ENCODE measurements at regions not wholly inside any gene's neighbourhood (a gene's known extent, or its start where the extent isn't known, plus 50 kb on each side); places are given as distances from the start of the nearest gene placed in this dataset.

- TF ChIP-seq CTCF (IDR thresholded peaks at IDR 0.05) (no peak), POLR2A (IDR thresholded peaks at IDR 0.05) (no peak)
Measured at GRCh38 chr5:67575087-67575486, 378.5 kb upstream of the CD180 start.

Measured in uterus (tissue), 2 donors.